HG02938 (cell line): ENCODE measurements at regions not wholly inside any gene's neighbourhood (a gene's known extent, or its start where the extent isn't known, plus 50 kb on each side); places are given as distances from the start of the nearest gene placed in this dataset.

Experiments used
- ATAC-seq: cut with Tn5 transposase; IDR thresholded peaks from one replicate; pipeline ENCODE4 v1.9.1; 2021; ENCODE audit warnings: mild to moderate bottlenecking, moderate library complexity; ENCODE audit not compliant: unreplicated experiment

DNA sequence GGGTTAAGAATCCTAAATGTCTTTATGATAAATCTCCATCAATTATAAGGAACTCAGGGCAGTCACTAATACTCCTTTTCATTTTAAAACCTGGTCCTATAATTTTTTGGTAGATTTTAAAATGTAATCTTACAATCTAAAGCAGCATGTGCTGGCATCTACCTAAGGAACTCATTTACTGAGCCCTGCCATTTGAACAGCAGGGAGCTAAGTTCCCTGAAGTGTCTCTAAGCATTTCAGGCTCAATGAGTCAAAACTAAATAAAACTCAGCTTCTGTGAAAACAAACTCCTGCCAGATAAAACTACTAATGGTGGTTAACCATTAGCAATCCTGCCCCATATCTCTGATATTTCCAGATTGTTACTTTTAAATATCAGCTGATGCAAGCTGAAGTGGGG lies 1371.8 kb upstream of the PRMT6 start:
- no peak for ATAC-seq

- ATAC-seq = no peak
Observed at GRCh38 chr1:105686026-105686425, 1370.4 kb upstream of the PRMT6 start.

DNA sequence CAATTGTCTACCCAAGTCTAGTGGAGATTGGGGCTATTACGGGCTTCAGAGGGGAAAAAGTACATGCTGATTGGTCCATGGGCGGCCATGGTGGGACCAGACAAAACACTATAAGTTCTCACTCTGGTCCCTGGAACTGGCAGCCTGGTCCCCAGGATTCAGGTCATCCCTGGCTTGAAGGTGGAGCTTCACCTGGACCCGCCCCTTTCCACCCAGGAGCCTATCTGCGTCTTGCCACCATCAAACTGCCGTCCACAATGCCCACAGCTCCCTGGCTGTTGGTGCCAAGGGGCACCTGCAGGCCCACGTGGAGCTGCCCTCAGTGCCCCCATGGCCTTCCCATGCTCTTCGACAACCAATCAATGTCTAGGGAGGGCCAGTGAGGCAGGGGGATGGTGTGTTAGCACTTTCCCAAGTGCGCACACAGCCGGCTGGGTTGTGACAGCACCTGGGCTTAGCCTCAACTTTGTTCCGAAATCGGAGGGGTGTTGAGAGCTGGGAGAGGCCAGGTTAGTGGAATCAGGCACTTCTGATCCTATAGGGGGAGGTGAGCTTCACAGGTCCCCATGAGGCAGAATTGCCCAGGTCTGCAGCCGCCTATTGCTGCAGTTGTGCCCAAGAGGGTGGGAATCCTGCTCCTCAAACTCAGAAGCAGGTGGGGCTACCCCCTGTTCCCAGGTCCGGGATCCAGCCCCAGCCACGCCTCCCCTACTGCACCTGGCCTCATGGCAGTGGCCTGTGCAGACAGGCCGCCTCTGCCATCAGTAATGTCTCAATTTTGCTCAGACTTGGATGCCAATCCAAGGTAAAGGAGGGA lies 1369.4 kb upstream of the PRMT6 start:
- ATAC-seq = no peak

GRCh38 chr1:105700723-105701122 lies 1355.8 kb upstream of the PRMT6 start:
- ATAC-seq = no peak

GRCh38 chr1:105724286-105724685 lies 1332.2 kb upstream of the PRMT6 start:
- ATAC-seq = no peak

GRCh38 chr1:105730701-105731100 lies 1325.8 kb upstream of the PRMT6 start:
- no peak for ATAC-seq

DNA sequence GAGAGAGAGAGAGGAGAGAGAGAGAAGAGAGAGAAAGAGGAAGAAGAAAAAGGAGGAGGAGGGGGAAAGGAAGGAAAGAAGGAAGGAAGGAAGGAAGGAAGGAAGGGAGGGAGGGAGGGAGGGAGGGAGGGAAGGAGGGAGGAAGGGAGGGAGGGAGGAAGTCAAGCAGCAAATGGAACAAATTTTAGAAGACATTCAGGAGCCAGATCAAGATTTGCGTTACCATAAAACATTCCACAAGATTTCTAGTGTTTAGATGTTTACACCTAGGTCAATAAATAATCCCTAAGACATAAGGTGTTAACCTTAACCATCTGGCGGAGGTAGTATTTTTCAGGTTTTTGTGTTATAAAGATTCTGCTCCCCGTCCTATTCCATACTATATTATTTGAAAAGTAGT lies 1320.1 kb upstream of the PRMT6 start:
- no peak for ATAC-seq

DNA sequence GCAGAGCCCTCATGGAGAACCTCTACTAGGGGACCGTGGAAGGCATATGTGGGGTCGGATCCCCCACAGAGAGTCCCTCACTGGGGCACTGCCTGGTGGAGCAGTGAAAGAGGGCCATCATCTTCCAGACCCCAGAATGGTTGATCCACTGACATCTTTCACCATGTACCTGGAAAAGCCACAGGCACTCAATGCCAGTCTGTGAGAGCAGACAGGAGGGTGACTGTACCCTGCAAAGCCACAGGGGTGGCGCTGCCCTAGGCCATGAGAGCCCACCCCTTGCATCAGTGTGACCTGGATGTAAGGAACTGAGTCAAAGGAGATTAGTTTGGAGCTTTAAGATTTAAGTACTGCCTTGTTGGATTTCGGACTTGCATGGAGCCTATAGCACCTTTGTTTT lies 1276.7 kb upstream of the PRMT6 start:
- no peak for ATAC-seq

- no peak for ATAC-seq
Observed at GRCh38 chr1:105785021-105785420, 1271.5 kb upstream of the PRMT6 start.

DNA sequence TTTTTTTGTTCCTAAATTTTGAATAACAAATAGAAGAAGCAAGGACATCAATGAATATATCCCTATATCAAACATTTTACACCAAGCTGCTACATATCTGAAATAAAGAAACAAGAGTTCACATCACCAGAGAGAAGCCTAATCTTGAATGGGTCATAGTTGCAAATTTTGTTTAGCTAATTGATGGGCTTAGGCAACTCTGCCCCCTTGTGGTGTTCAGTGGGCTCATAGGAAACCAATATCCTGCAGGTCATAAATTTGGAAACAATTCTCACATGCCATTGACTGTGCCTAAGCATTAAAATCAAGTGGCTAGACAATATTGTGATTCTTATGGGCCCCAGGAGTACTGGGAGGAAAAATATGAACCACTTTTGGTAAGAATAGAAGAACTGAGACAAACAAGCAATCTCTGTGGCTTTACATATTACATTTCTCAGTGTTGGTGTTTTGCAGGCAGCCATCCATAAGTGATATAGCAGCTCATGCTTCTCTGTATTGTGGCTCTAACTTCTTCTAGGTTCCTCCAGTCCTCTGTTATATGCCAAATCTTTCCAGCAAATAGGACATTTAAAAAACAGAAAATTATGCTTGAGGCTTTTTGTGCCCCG lies 1262.8 kb upstream of the PRMT6 start:
- no peak for ATAC-seq

GRCh38 chr1:105795741-105796140 lies 1260.7 kb upstream of the PRMT6 start:
- ATAC-seq = no peak

DNA sequence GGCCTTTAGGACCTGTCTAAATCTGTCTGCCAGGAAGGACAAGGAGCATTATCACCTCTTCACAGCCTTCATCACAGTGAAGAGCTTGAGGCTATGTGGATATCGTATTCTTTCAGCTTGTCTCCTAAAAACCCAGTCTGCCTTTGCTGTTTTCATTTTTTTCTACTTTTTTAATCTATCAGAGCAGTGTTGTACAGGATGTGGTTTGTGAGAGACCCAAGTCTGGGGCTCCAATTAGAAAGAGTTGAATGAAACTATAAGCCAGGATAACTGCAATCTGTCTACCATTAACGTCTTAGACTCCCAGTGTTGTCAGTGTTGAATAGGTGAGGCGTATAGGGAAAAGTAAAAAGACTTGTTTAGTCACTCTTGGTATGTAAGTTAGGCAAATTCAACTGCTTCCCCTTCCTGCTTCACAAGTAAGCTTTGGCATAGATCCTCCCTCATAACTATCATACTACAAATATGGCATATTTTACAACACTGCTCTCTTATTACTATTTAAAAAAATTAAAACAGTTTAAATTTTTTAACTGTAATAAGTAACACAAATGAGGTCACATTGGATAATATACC lies 1225.8 kb upstream of the PRMT6 start:
- ATAC-seq = no peak

DNA sequence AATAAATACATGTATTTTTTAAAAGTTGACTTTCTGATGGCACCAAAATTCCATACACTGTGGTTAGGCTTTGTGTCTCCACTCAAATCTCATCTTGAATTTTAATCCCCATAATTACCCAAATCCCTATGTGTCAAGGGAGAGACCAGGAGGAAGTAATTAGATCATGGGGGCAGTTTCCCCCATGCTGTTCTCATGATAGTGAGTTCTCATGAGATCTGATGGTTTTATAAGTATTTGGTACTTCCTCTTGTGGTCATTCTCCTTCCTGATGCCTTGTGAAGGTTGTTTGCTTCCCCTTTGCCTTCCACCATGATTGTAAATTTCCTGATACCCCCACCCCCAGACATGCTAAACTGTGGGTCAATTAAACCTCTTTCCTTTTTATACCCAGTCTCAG lies 1218.4 kb upstream of the PRMT6 start:
- no peak for ATAC-seq

- ATAC-seq = no peak
Observed at GRCh38 chr1:105865546-105865945, 1190.9 kb upstream of the PRMT6 start.

GRCh38 chr1:105872817-105873216 lies 1183.7 kb upstream of the PRMT6 start:
- no peak for ATAC-seq

DNA sequence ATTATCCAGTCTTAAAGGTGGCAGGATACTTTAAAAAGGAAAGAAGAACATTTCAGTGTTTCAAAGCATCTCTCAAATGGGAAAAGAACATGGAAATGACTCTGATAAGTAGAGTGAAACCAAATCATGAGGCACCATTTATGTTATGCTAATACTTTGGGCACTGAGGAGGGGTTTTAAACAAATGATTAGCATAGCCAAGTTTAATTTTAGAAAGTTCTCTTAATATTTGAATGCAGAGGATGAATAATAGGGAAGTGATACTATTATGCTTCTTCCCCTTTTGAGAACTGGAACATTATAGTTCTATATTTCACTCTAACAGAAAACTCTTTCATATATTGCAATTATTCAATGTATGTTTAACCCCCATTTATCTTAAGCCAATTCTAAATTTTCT lies 1181.9 kb upstream of the PRMT6 start:
- peak; percentile 87 for ATAC-seq

DNA sequence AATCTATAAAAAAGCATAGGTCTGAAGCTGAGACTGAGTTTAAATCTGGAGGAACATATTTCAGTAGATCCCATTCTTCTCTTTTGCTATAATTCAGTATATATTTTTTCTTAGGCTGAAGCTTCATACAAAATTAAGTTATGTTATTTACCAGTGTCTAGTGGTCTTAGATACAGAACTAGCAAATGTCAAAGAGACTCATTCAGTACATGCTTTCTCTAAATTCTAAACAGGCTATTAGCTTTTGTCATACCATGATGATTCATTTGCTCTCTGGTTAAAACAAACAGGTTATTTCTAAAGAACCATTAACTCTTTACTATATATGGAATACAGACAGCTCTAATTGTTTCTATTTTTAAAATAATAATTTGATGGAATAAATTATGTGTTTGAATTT lies 1170.2 kb upstream of the PRMT6 start:
- no peak for ATAC-seq

DNA sequence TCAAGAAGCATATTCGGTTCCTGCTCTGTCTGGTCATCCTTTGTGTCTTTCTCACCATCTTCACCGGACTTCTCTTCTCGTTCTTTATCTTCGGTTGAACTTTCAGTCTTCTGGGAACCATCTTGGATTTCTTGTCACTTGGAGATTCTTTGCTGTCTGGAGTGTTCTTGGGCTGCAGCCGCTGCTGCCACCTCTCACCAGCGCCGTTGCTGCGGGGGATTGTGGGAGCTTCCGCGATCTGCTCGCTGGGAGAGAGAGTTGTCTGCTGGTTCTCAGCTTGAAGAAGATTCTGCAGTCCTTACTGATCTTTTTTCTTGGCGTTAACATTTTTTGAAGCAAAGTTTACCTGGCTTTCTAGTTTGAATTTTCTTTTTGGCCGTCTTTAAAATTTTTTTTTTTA lies 1165.2 kb upstream of the PRMT6 start:
- no peak for ATAC-seq

DNA sequence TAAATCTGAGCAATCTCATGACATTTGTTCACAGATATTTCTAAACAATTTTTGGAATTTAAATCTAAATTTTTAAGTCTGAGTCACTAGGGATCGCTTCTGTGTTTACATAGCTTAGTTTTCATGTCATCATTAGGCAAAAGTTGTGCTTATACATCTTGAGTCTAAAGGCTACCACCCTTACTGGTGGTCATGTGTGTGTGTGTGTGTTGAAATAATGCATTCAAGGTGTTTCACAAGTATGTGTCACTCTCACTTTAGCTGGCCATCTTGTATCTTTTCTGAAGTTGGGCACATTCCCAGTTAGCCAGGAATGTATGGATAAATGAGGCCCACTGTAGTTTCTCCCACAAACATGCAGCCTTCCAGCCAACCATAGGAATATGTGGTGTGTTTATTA lies 1162.5 kb upstream of the PRMT6 start:
- no peak for ATAC-seq

DNA sequence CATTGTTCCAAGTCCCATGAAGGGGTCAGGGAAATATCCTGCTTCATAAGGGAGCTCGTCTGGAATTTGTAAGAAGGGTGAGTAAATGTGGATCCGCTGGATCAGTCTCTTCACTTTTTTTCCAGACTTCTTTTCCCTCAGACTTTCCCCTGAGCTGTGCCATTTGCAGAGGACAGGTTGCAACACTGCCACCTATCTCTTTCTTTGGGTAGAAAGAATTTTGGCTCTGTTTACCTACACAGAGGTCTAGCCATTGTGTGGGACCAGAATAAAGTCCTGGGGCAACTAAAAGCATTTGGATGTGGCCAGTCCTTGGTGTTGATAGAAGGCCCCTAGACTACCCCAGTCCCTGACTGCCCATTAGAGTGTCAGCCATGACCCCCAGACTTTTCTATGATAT lies 1146.7 kb upstream of the PRMT6 start:
- ATAC-seq = no peak

GRCh38 chr1:105914403-105914802 lies 1142.1 kb upstream of the PRMT6 start:
- ATAC-seq = no peak

DNA sequence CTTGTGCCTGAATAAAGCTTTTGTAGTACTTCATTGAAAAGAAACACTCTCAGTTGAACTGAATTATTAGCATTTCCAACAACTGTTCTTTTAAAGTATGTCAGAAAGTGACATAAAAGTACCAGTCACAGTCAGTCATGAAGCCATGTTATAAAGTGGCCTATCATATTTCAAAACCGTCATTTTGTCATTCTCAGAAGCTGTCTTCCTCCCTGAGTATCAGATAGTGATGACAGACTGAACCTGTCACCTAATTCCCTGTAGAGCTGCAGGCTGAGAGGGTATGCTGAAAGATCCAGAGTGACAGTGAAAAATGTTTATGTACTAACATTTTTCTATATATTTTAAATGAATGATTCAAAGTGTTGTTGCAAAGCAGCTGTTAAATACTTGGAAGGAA lies 1121.7 kb upstream of the PRMT6 start:
- ATAC-seq = no peak
